B cell (primary cell): ENCODE measurements at regions not wholly inside any gene's neighbourhood (a gene's known extent, or its start where the extent isn't known, plus 50 kb on each side); places are given as distances from the start of the nearest gene placed in this dataset.

Source experiments
- ATAC-seq: fragments of 200-7000 bp; cut with Tn5 transposase; one replicate; pipeline ENCODE4 v1.10.0; 2021; ENCODE audit warnings: low read depth, mild to moderate bottlenecking, moderate number of reproducible peaks, moderate library complexity
- CTCF ChIA-PET: fragments of 350-600 bp; sonication (Branson Sonifier 250); formaldehyde crosslinking; loops from one replicate; lab custom pipeline; 2021; ENCODE audit warnings: antibody characterized with exemption, inconsistent platforms; lab: Charles Lee
- POLR2A ChIA-PET: fragments of 350-600 bp; sonication (Branson Sonifier 250); formaldehyde crosslinking; loops from one replicate; lab custom pipeline; 2021; ENCODE audit warnings: antibody characterized with exemption; lab: Charles Lee
- DNase-seq: peaks from one replicate; pipeline ENCODE4 v3.0.0; 2013
- H2AFZ ChIP-seq: 2 replicates; pipeline ENCODE4 v1.6.1; 2012; ENCODE audit warnings: mild to moderate bottlenecking, low read depth, low read length; ENCODE audit not compliant: insufficient read depth, poor library complexity, severe bottlenecking
- H3K27ac ChIP-seq, 2 donors: 1 replicate in 1 of 2; 2 replicates in 1 of 2; pipeline ENCODE4 v1.5.1; 2012 to 2013; ENCODE audit warnings: low read length in 2 of 2, mild to moderate bottlenecking in 2 of 2, moderate library complexity in 1 of 2
- H3K27me3 ChIP-seq, 4 experiments: fragments of 200-600 bp in 1 of 4; sonication (generic) in 1 of 4; replicated peaks in 1 of 4; 1 replicate in 2 of 4; 2 replicates in 2 of 4; pipeline versions ENCODE4 v1.6.1 to v1.7.0; 2013 to 2016; ENCODE audit warnings: low read length in 3 of 4, mild to moderate bottlenecking in 2 of 4, mixed read lengths in 1 of 4, moderate library complexity in 1 of 4; ENCODE audit not compliant: insufficient read depth in 4 of 4, control insufficient read depth in 3 of 4; ENCODE audit errors: control extremely low read depth in 1 of 4
- H3K36me3 ChIP-seq, 2 experiments: replicated peaks in 1 of 2; 1 replicate in 1 of 2; 2 replicates in 1 of 2; pipeline versions ENCODE4 v1.6.1 to v1.7.1; 2013; ENCODE audit warnings: low read length in 1 of 2; ENCODE audit not compliant: insufficient read depth in 2 of 2, control insufficient read depth in 1 of 2; ENCODE audit errors: control extremely low read depth in 1 of 2, extremely low read depth in 1 of 2
- H3K4me1 ChIP-seq, 2 donors: fragments of 200-600 bp in 1 of 2; sonication (generic) in 1 of 2; 1 replicate in 1 of 2; 2 replicates in 1 of 2; pipeline versions ENCODE4 v1.5.1 to v1.6.1; 2013 to 2017; ENCODE audit warnings: low read length in 2 of 2; ENCODE audit not compliant: control insufficient read depth in 2 of 2, insufficient read depth in 2 of 2
- H3K4me2 ChIP-seq: replicated peaks from 2 replicates; pipeline ENCODE3; 2012; ENCODE audit warnings: mild to moderate bottlenecking, low read depth, low read length; ENCODE audit not compliant: poor library complexity, severe bottlenecking
- H3K4me3 ChIP-seq, 5 experiments: fragments of 200-600 bp in 1 of 5; sonication (generic) in 1 of 5; 1 replicate in 3 of 5; 2 replicates in 2 of 5; pipeline versions ENCODE4 v1.5.1 to v1.7.0; 2011 to 2016; ENCODE audit warnings: low read length in 4 of 5, mild to moderate bottlenecking in 4 of 5, low read depth in 2 of 5, control low read depth in 1 of 5, moderate library complexity in 1 of 5; ENCODE audit not compliant: insufficient read depth in 1 of 5; ENCODE audit errors: control extremely low read depth in 1 of 5, extremely low read depth in 1 of 5
- H3K79me2 ChIP-seq: fragments of 200-600 bp; sonication (generic); one replicate; pipeline ENCODE4 v1.6.0; 2016; ENCODE audit warnings: low read length; ENCODE audit not compliant: control insufficient read depth, insufficient read depth
- H3K9ac ChIP-seq: fragments of 200-600 bp; sonication (generic); 2 replicates; pipeline ENCODE4 v1.6.1; 2017; ENCODE audit warnings: mild to moderate bottlenecking, low read length, moderate library complexity
- H3K9me3 ChIP-seq, 3 donors: one replicate each; pipeline versions ENCODE4 v1.6.1 to v1.7.1; 2013; ENCODE audit warnings: low read length in 2 of 3; ENCODE audit not compliant: control insufficient read depth in 2 of 3, insufficient read depth in 1 of 3; ENCODE audit errors: control extremely low read depth in 1 of 3
- H4K20me1 ChIP-seq: 2 replicates; pipeline ENCODE4 v1.6.0; 2012; ENCODE audit warnings: mild to moderate bottlenecking, low read length; ENCODE audit not compliant: insufficient read depth, control insufficient read depth, poor library complexity, severe bottlenecking
- H3K27ac Mint-ChIP-seq: one replicate; pipeline ENCODE4 v1.8.0; 2021; ENCODE audit warnings: mixed read lengths
- H3K27me3 Mint-ChIP-seq: one replicate; pipeline ENCODE4 v1.8.0; 2021; ENCODE audit warnings: mixed read lengths
- H3K4me1 Mint-ChIP-seq: one replicate; pipeline ENCODE4 v1.8.0; 2021; ENCODE audit warnings: mixed read lengths
- H3K4me3 Mint-ChIP-seq: one replicate; pipeline ENCODE4 v1.8.0; 2021; ENCODE audit warnings: mixed read lengths
- H3K9me3 Mint-ChIP-seq: one replicate; pipeline ENCODE4 v1.8.0; 2022; ENCODE audit warnings: mixed read lengths; ENCODE audit not compliant: insufficient read depth
- EZH2 ChIP-seq: IDR thresholded peaks from 2 replicates; pipeline ENCODE4 v1.6.1; 2012; ENCODE audit warnings: borderline replicate concordance, low read depth, mild to moderate bottlenecking, moderate library complexity, low read length; ENCODE audit not compliant: insufficient read depth, poor library complexity, severe bottlenecking
- WGBS: methylation state at CpG from one replicate; pipeline ENCODE4 v1.1.5; 2013; ENCODE audit warnings: missing lambda C conversion rate; ENCODE audit not compliant: insufficient coverage; 5-methylcytosine and 5-hydroxymethylcytosine counted together
- intact Hi-C: fragments of 100-400 bp; cut with micrococcal nuclease; formaldehyde crosslinking; loops from one replicate; pipeline ENCODE4 v1.10.0; 2022
- TF ChIP-seq, protein P1 (sequence below): fragments of 200-600 bp; IDR thresholded peaks from one replicate; pipeline ENCODE4 v1.8.0; 2022; ENCODE audit warnings: antibody characterized with exemption, mild to moderate bottlenecking

DNA sequence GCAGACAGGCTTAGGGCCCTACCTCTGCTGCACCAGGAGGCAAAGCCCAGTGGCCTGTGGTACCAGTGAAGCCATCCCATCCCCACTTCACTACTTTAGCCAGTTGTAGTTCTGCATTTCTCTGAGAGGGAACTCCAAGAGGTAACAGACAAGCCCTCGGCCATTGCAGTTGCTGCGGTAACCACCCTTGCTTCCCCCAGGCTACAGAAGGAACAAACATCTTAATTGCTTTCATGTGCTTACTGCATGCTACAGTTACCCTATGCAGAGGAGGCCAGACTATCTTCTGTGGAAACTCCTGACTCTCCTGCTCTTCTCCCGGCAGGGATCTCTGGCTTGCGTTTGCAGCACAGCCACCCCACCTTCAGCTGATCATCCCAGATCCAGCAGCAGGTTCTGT is 67.8 kb downstream of the SPIN4 start:
- Histone ChIP-seq H2AFZ (no peak overlapping the region), H4K20me1 (no peaks in the 10 kb centered on the region), H3K36me3 (no peaks in the 10 kb centered on the region), H3K27ac (no peak overlapping the region), H3K9ac (no peak overlapping the region), H3K4me2 (no peak overlapping the region), H3K27me3 (no peaks in the 10 kb centered on the region), H3K4me3 (no peak overlapping the region), H3K79me2 (no peaks in the 10 kb centered on the region), H3K9me3 (no peaks in the 10 kb centered on the region), H3K4me1 (no peaks in the 10 kb centered on the region)
- intact Hi-C loops = no loop called here
- Mint-ChIP-seq H3K4me1 (no peaks in the 10 kb centered on the region), H3K4me3 (no peak overlapping the region), H3K27ac (no peak overlapping the region), H3K9me3 (no peaks in the 10 kb centered on the region), H3K27me3 (no peaks in the 10 kb centered on the region)
- no peak for DNase-seq
- ChIA-PET CTCF (no interaction called here), POLR2A (no interaction called here)
- no peak for TF ChIP-seq EZH2
- TF ChIP-seq, protein P1, sequence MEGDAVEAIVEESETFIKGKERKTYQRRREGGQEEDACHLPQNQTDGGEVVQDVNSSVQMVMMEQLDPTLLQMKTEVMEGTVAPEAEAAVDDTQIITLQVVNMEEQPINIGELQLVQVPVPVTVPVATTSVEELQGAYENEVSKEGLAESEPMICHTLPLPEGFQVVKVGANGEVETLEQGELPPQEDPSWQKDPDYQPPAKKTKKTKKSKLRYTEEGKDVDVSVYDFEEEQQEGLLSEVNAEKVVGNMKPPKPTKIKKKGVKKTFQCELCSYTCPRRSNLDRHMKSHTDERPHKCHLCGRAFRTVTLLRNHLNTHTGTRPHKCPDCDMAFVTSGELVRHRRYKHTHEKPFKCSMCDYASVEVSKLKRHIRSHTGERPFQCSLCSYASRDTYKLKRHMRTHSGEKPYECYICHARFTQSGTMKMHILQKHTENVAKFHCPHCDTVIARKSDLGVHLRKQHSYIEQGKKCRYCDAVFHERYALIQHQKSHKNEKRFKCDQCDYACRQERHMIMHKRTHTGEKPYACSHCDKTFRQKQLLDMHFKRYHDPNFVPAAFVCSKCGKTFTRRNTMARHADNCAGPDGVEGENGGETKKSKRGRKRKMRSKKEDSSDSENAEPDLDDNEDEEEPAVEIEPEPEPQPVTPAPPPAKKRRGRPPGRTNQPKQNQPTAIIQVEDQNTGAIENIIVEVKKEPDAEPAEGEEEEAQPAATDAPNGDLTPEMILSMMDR = no peak
- ATAC-seq = no peak
- WGBS = 83% methylated on average over 1 of the region's 4 CpGs

DNA sequence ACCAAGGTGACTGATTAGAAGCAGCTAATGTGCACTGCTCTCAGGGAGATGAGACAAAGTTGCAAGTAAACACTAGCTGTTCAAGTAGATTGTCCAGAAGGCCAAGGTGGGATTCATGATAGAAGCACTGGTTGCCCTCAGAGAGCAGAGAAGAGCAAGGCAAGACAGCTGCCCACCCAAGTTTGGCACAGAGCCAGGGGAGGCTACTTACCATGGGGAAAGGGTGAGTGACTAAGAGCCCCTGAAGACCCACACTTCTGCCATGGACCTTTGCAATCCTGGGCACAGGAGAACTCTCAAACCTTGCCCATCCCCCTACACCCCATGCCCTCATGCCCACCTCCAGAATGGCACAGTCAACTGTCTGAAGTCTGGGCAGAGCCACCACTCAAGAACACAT is 68.3 kb downstream of the SPIN4 start:
- CTCF ChIA-PET = no interaction called here
- Histone ChIP-seq H3K9me3 (no peaks in the 10 kb centered on the region), H3K4me1 (no peaks in the 10 kb centered on the region), H3K79me2 (no peaks in the 10 kb centered on the region), H3K4me3 (no peak overlapping the region), H3K9ac (no peak overlapping the region), H3K27ac (no peak overlapping the region), H3K36me3 (no peaks in the 10 kb centered on the region), H2AFZ (no peak overlapping the region), H3K27me3 (no peaks in the 10 kb centered on the region), H3K4me2 (no peak overlapping the region), H4K20me1 (no peaks in the 10 kb centered on the region)
- intact Hi-C loops = no loop called here
- no peak for DNase-seq
- Mint-ChIP-seq H3K27ac (no peak overlapping the region), H3K27me3 (no peaks in the 10 kb centered on the region), H3K9me3 (no peaks in the 10 kb centered on the region), H3K4me3 (no peak overlapping the region), H3K4me1 (no peaks in the 10 kb centered on the region)
- TF ChIP-seq, protein P1 = no peak
- no peak for TF ChIP-seq EZH2
- no peak for ATAC-seq
- POLR2A ChIA-PET = no interaction called here
